ENCODE measurements at regions not wholly inside any gene's neighbourhood (a gene's known extent, or its start where the extent isn't known, plus 50 kb on each side); places are given as distances from the start of the nearest gene placed in this dataset.

GRCh38 chr2:133838642-133839365 is 270.5 kb upstream of the NCKAP5 start:
- DNase-seq (ENCODE audit: low read depth in 2 of 2): no peak

- no peak for DNase-seq (ENCODE audit: low read depth in 2 of 2)
Measured at GRCh38 chr2:133839677-133840076, 271.4 kb upstream of the NCKAP5 start.

GRCh38 chr2:133840761-133841160 is 272.5 kb upstream of the NCKAP5 start:
- no peak for DNase-seq (ENCODE audit: low read depth in 2 of 2)

GRCh38 chr2:133841900-133842299 is 273.6 kb upstream of the NCKAP5 start:
- no peak for DNase-seq (ENCODE audit: low read depth in 2 of 2)

- DNase-seq (ENCODE audit: low read depth in 2 of 2): no peak
Measured at GRCh38 chr2:133842446-133842845, 274.2 kb upstream of the NCKAP5 start.

GRCh38 chr2:133843091-133843490 is 274.8 kb upstream of the NCKAP5 start:
- DNase-seq (ENCODE audit: low read depth in 2 of 2): no peak

GRCh38 chr2:133843551-133843950 is 275.3 kb upstream of the NCKAP5 start:
- DNase-seq (ENCODE audit: low read depth in 2 of 2): no peak

GRCh38 chr2:133844214-133844892 is 276.1 kb upstream of the NCKAP5 start:
- peak; percentile 7 to 18 for DNase-seq (ENCODE audit: low read depth in 2 of 2)

- no peak for DNase-seq (ENCODE audit: low read depth in 2 of 2)
Measured at GRCh38 chr2:133846476-133846875, 278.2 kb upstream of the NCKAP5 start.

- no peak for DNase-seq (ENCODE audit: low read depth in 2 of 2)
Measured at GRCh38 chr2:133847591-133847990, 279.3 kb upstream of the NCKAP5 start.

- DNase-seq (ENCODE audit: low read depth in 2 of 2): no peak
Measured at GRCh38 chr2:133848111-133848649, 279.9 kb upstream of the NCKAP5 start.

GRCh38 chr2:133849341-133849740 is 281.1 kb upstream of the NCKAP5 start:
- DNase-seq (ENCODE audit: low read depth in 2 of 2): no peak

- DNase-seq (ENCODE audit: low read depth in 2 of 2): no peak
Measured at GRCh38 chr2:133854603-133855200, 286.4 kb upstream of the NCKAP5 start.

- DNase-seq (ENCODE audit: low read depth in 2 of 2): no peak
Measured at GRCh38 chr2:133855526-133855925, 287.3 kb upstream of the NCKAP5 start.

GRCh38 chr2:133856678-133857077 is 288.4 kb upstream of the NCKAP5 start:
- no peak for DNase-seq (ENCODE audit: low read depth in 2 of 2)

GRCh38 chr2:133859578-133859977 is 291.3 kb upstream of the NCKAP5 start:
- no peak for DNase-seq (ENCODE audit: low read depth in 2 of 2)

- DNase-seq (ENCODE audit: low read depth in 2 of 2): no peak
Measured at GRCh38 chr2:133862400-133862977, 294.2 kb upstream of the NCKAP5 start.

GRCh38 chr2:133863106-133863800 is 295.0 kb upstream of the NCKAP5 start:
- no peak for DNase-seq (ENCODE audit: low read depth in 2 of 2)

- no peak for DNase-seq (ENCODE audit: low read depth in 2 of 2)
Measured at GRCh38 chr2:133865141-133865540, 296.9 kb upstream of the NCKAP5 start.

- DNase-seq (ENCODE audit: low read depth in 2 of 2): no peak
Measured at GRCh38 chr2:133867166-133867565, 298.9 kb upstream of the NCKAP5 start.

- DNase-seq (ENCODE audit: low read depth in 2 of 2): no peak
Measured at GRCh38 chr2:133871545-133872209, 303.4 kb upstream of the NCKAP5 start.
